ENCODE measurements at regions not wholly inside any gene's neighbourhood (a gene's known extent, or its start where the extent isn't known, plus 50 kb on each side); places are given as distances from the start of the nearest gene placed in this dataset.
"Not testable (repeated sequence)": the region's sequence is repeated elsewhere in the genome, so short reads cannot be mapped to it uniquely, and the experiment has no call there.

- H3K27ac Mint-ChIP-seq, result no peak overlapping the region
- TF ChIP-seq CTCF (IDR thresholded peaks at IDR 0.05), result no peak
- no peaks in the 10 kb centered on the region; the same call in none of the 2 replicates for H3K27me3 Mint-ChIP-seq (ENCODE audit: insufficient read depth)
- no peak overlapping the region for H3K4me3 Mint-ChIP-seq
- no peaks in the 10 kb centered on the region for H3K36me3 Mint-ChIP-seq (ENCODE audit: low read depth)
- no peak for DNase-seq
- H3K9me3 Mint-ChIP-seq, result peaks cover 23% of the 10 kb centered on the region
- H3K4me1 Mint-ChIP-seq (ENCODE audit: low read depth), result no peaks in the 10 kb centered on the region
Observed at GRCh38 chr20:22963581-22963980, 71.5 kb upstream of the SSTR4 start.

GRCh38 chr20:22966787-22967464, 68.2 kb upstream of the SSTR4 start:
- Mint-ChIP-seq H3K27me3 (ENCODE audit: insufficient read depth) (no peaks in the 10 kb centered on the region; the same call in 1 of the 2 replicates), H3K9me3 (peaks cover 13% of the 10 kb centered on the region), H3K27ac (no peak overlapping the region), H3K36me3 (ENCODE audit: low read depth) (no peaks in the 10 kb centered on the region), H3K4me3 (no peak overlapping the region), H3K4me1 (ENCODE audit: low read depth) (no peaks in the 10 kb centered on the region)
- no peak for TF ChIP-seq CTCF (IDR thresholded peaks at IDR 0.05)
- no peak for DNase-seq

GRCh38 chr20:22967706-22968105, 67.4 kb upstream of the SSTR4 start:
- not testable (repeated sequence) for H3K4me1 Mint-ChIP-seq (ENCODE audit: low read depth); H3K36me3 Mint-ChIP-seq (ENCODE audit: low read depth); H3K27me3 Mint-ChIP-seq (ENCODE audit: insufficient read depth)

GRCh38 chr20:22969031-22969430, 66.1 kb upstream of the SSTR4 start:
- H3K9me3 Mint-ChIP-seq; H3K4me1 Mint-ChIP-seq (ENCODE audit: low read depth); H3K36me3 Mint-ChIP-seq (ENCODE audit: low read depth); H3K27me3 Mint-ChIP-seq (ENCODE audit: insufficient read depth); H3K27ac Mint-ChIP-seq; DNase-seq; H3K4me3 Mint-ChIP-seq: not testable (repeated sequence)

More at GRCh38 chr20:22967706-22968105, 67.4 kb upstream of the SSTR4 start:
- not testable (repeated sequence) for DNase-seq, H3K4me3 Mint-ChIP-seq, H3K27ac Mint-ChIP-seq, H3K9me3 Mint-ChIP-seq

GRCh38 chr20:22971077-22971476, 64.0 kb upstream of the SSTR4 start:
- not testable (repeated sequence) for H3K36me3 Mint-ChIP-seq (ENCODE audit: low read depth); H3K4me3 Mint-ChIP-seq; DNase-seq; H3K27me3 Mint-ChIP-seq (ENCODE audit: insufficient read depth); H3K27ac Mint-ChIP-seq; H3K4me1 Mint-ChIP-seq (ENCODE audit: low read depth)
- peaks cover 16% of the 10 kb centered on the region for H3K9me3 Mint-ChIP-seq

- H3K4me3 Mint-ChIP-seq, result no peak overlapping the region
- no peak overlapping the region for H3K27ac Mint-ChIP-seq
- no peaks in the 10 kb centered on the region for H3K27me3 Mint-ChIP-seq (ENCODE audit: insufficient read depth)
Observed at GRCh38 chr20:22974354-22974753, 60.8 kb upstream of the SSTR4 start.

More at GRCh38 chr20:22974354-22974753, 60.8 kb upstream of the SSTR4 start:
- H3K9me3 Mint-ChIP-seq, result peaks cover 7% of the 10 kb centered on the region
- DNase-seq, result no peak
- TF ChIP-seq CTCF (IDR thresholded peaks at IDR 0.05), result no peak; the same call in 1 of the 2 replicates
- no peaks in the 10 kb centered on the region for H3K4me1 Mint-ChIP-seq (ENCODE audit: low read depth)
- no peaks in the 10 kb centered on the region for H3K36me3 Mint-ChIP-seq (ENCODE audit: low read depth)

Data from HFFc6 (cell line).